HG02970 (cell line): ENCODE measurements at regions not wholly inside any gene's neighbourhood (a gene's known extent, or its start where the extent isn't known, plus 50 kb on each side); places are given as distances from the start of the nearest gene placed in this dataset.

Experiments used
- ATAC-seq: cut with Tn5 transposase; IDR thresholded peaks from one replicate; pipeline ENCODE4 v1.9.1; 2021; ENCODE audit warnings: mild to moderate bottlenecking, moderate library complexity, moderate number of reproducible peaks; ENCODE audit not compliant: unreplicated experiment, low FRiP score

- no peak for ATAC-seq
Observed at GRCh38 chr5:56319526-56320181, 86.5 kb upstream of the ANKRD55 start.

GRCh38 chr5:56317923-56318561 lies 84.9 kb upstream of the ANKRD55 start:
- no peak for ATAC-seq

- ATAC-seq = no peak
Observed at GRCh38 chr5:56316299-56316994, 83.3 kb upstream of the ANKRD55 start.

- ATAC-seq = no peak
Observed at GRCh38 chr5:56314529-56314928, 81.4 kb upstream of the ANKRD55 start.

- ATAC-seq = no peak
Observed at GRCh38 chr5:56313596-56313995, 80.5 kb upstream of the ANKRD55 start.

- no peak for ATAC-seq
Observed at GRCh38 chr5:56313004-56313531, 79.9 kb upstream of the ANKRD55 start.

GRCh38 chr5:56311306-56311905 lies 78.3 kb upstream of the ANKRD55 start:
- no peak for ATAC-seq

GRCh38 chr5:56310711-56311204 lies 77.6 kb upstream of the ANKRD55 start:
- no peak for ATAC-seq

- no peak for ATAC-seq
Observed at GRCh38 chr5:56309262-56309826, 76.2 kb upstream of the ANKRD55 start.

GRCh38 chr5:56307714-56308333 lies 74.7 kb upstream of the ANKRD55 start:
- ATAC-seq = no peak

GRCh38 chr5:56306433-56307150 lies 73.5 kb upstream of the ANKRD55 start:
- ATAC-seq = no peak

GRCh38 chr5:56305001-56305950 lies 72.1 kb upstream of the ANKRD55 start:
- no peak for ATAC-seq

GRCh38 chr5:56303511-56303910 lies 70.4 kb upstream of the ANKRD55 start:
- ATAC-seq = no peak

- no peak for ATAC-seq
Observed at GRCh38 chr5:56302027-56302426, 68.9 kb upstream of the ANKRD55 start.

GRCh38 chr5:56301069-56301468 lies 67.9 kb upstream of the ANKRD55 start:
- no peak for ATAC-seq

GRCh38 chr5:56299212-56299611 lies 66.1 kb upstream of the ANKRD55 start:
- no peak for ATAC-seq

- no peak for ATAC-seq
Observed at GRCh38 chr5:56298336-56299090, 65.4 kb upstream of the ANKRD55 start.

- no peak for ATAC-seq
Observed at GRCh38 chr5:56297851-56298250, 64.7 kb upstream of the ANKRD55 start.
